A549 (cell line): ENCODE measurements at regions not wholly inside any gene's neighbourhood (a gene's known extent, or its start where the extent isn't known, plus 50 kb on each side); places are given as distances from the start of the nearest gene placed in this dataset.

Experiments used
- ATAC-seq, 2 experiments: fragments of 200-7000 bp in 1 of 2; fragments of >200 bp in 1 of 2; cut with Nextera tagmentation in 1 of 2; cut with Tn5 transposase in 1 of 2; 3 replicates each; pipeline versions ENCODE4 v1.8.0 to v1.9.1; 2018 to 2020; ENCODE audit warnings: mild to moderate bottlenecking in 1 of 2, moderate library complexity in 1 of 2
- CTCF ChIA-PET: fragments of 300-600 bp; sonication (Branson Sonifier 250); formaldehyde crosslinking; extraction: SDS; loops from one replicate; lab custom pipeline; 2021; ENCODE audit warnings: antibody characterized with exemption, inconsistent platforms; lab: Yijun Ruan, JAX
- POLR2A ChIA-PET: fragments of 350-600 bp; formaldehyde crosslinking; extraction: SDS; loops from one replicate; lab custom pipeline; 2021; ENCODE audit warnings: antibody characterized with exemption, inconsistent platforms; lab: Yijun Ruan, JAX
- DNase-seq, 2 experiments: peaks; one replicate each; pipeline versions ENCODE4 v3.0.0 to v3.0.0-alpha.2; 2011 to 2016; ENCODE audit warnings: low read depth in 1 of 2, low spot score in 1 of 2
- FAIRE-seq: peaks from 2 replicates; lab custom pipeline; 2011; peaks lifted over from hg19 to GRCh38; lab: Jason Lieb, UNC
- H3K27ac ChIP-seq, 2 experiments: fragments of >200 bp; sonication (Bioruptor Twin); formaldehyde crosslinking; 3 replicates each; pipeline ENCODE4 v1.5.1; 2016 to 2017
- H3K4me1 ChIP-seq: fragments of >200 bp; sonication (Bioruptor Twin); formaldehyde crosslinking; 3 replicates; pipeline ENCODE4 v1.6.1; 2016
- H3K4me2 ChIP-seq: fragments of >200 bp; sonication (Bioruptor Twin); formaldehyde crosslinking; 3 replicates; pipeline ENCODE4 v1.6.1; 2016
- H3K4me3 ChIP-seq: fragments of >200 bp; sonication (Bioruptor Twin); formaldehyde crosslinking; 3 replicates; pipeline ENCODE4 v1.5.1; 2016
- H3K9me3 ChIP-seq: fragments of >200 bp; sonication (Bioruptor Twin); formaldehyde crosslinking; 3 replicates; pipeline ENCODE4 v1.6.1; 2016
- CBX8 ChIP-seq: fragments of 200-600 bp; sonication (generic); IDR thresholded peaks from 2 replicates; pipeline ENCODE4 v1.6.1; 2016
- CEBPB ChIP-seq, 2 experiments: fragments of >200 bp in 1 of 2; sonication (Bioruptor Twin) in 1 of 2; formaldehyde crosslinking in 1 of 2; IDR thresholded peaks; 2 replicates each; pipeline ENCODE4 v1.6.1; 2012 to 2016
- CHD2 ChIP-seq: fragments of 150-350 bp; IDR thresholded peaks from 2 replicates; pipeline ENCODE4 v1.6.1; 2014; ENCODE audit warnings: low read length; ENCODE audit not compliant: partially characterized antibody
- EP300 ChIP-seq, 2 experiments: fragments of >200 bp; sonication (Bioruptor Twin); formaldehyde crosslinking; IDR thresholded peaks; 2 replicates in 1 of 2; 3 replicates in 1 of 2; pipeline ENCODE4 v1.6.1; 2016 to 2017
- FOSL2 ChIP-seq, 2 experiments: fragments of 450-650 bp in 1 of 2; fragments of >200 bp in 1 of 2; sonication (Bioruptor Twin) in 1 of 2; formaldehyde crosslinking; IDR thresholded peaks; 2 replicates each; pipeline versions ENCODE4 v1.5.0 to v1.6.1; 2016 to 2020; ENCODE audit warnings: mild to moderate bottlenecking in 1 of 2, moderate library complexity in 1 of 2
- FOXS1 ChIP-seq: fragments of 250-450 bp; sonication (Bioruptor Pico); IDR thresholded peaks from 2 replicates; pipeline ENCODE4 v1.5.0; 2020; ENCODE audit warnings: mild to moderate bottlenecking, moderate library complexity
- GATA3 ChIP-seq: IDR thresholded peaks from 2 replicates; pipeline ENCODE4 v1.6.1; 2012; ENCODE audit warnings: borderline replicate concordance
- HDAC2 ChIP-seq: fragments of 200-600 bp; sonication (generic); IDR thresholded peaks from 2 replicates; pipeline ENCODE4 v1.6.1; 2016
- HOXA7 ChIP-seq: fragments of 250-450 bp; sonication (Bioruptor Pico); IDR thresholded peaks from 2 replicates; pipeline ENCODE4 v1.5.0; 2020; ENCODE audit warnings: mild to moderate bottlenecking, moderate library complexity
- HOXB13 ChIP-seq: fragments of 250-450 bp; sonication (Bioruptor Pico); IDR thresholded peaks from 2 replicates; pipeline ENCODE4 v1.5.0; 2020; ENCODE audit warnings: low read depth, mild to moderate bottlenecking, moderate library complexity
- JUN ChIP-seq, 2 experiments: fragments of >200 bp; sonication (Bioruptor Twin); formaldehyde crosslinking; IDR thresholded peaks; 2 replicates in 1 of 2; 3 replicates in 1 of 2; pipeline ENCODE4 v1.6.1; 2016 to 2017
- JUNB ChIP-seq: fragments of >200 bp; sonication (Bioruptor Twin); formaldehyde crosslinking; IDR thresholded peaks from 2 replicates; pipeline ENCODE4 v1.6.1; 2016
- KDM1A ChIP-seq: fragments of 200-600 bp; sonication (generic); IDR thresholded peaks from 2 replicates; pipeline ENCODE4 v1.6.1; 2016; ENCODE audit warnings: low read depth, mild to moderate bottlenecking
- MAFK ChIP-seq: fragments of 450-650 bp; IDR thresholded peaks from 2 replicates; pipeline ENCODE4 v1.6.1; 2014; ENCODE audit not compliant: partially characterized antibody
- MAZ ChIP-seq: fragments of 150-350 bp; IDR thresholded peaks from 2 replicates; pipeline ENCODE4 v1.6.1; 2014; ENCODE audit warnings: antibody characterized with exemption, low read depth, low read length, borderline replicate concordance
- NFE2L2 ChIP-seq: fragments of 150-350 bp; conservative IDR thresholded peaks from 2 replicates; pipeline ENCODE4 v1.6.1; 2014; ENCODE audit warnings: low read length
- NPAS2 ChIP-seq: fragments of 250-450 bp; sonication (Bioruptor Pico); IDR thresholded peaks from 2 replicates; pipeline ENCODE4 v1.8.0; 2022; ENCODE audit warnings: mild to moderate bottlenecking, moderate library complexity, borderline replicate concordance
- RAD21 ChIP-seq, 2 experiments: fragments of >200 bp in 1 of 2; sonication (Bioruptor Twin) in 1 of 2; formaldehyde crosslinking in 1 of 2; IDR thresholded peaks in 1 of 2; conservative IDR thresholded peaks in 1 of 2; 2 replicates in 1 of 2; 3 replicates in 1 of 2; pipeline ENCODE4 v1.6.1; 2012 to 2018; ENCODE audit warnings: inconsistent platforms in 1 of 2
- RARB ChIP-seq: fragments of 250-450 bp; sonication (Bioruptor Pico); IDR thresholded peaks from 2 replicates; pipeline ENCODE4 v1.8.0; 2021; ENCODE audit warnings: mild to moderate bottlenecking, moderate library complexity
- RCOR1 ChIP-seq: fragments of 150-350 bp; IDR thresholded peaks from 2 replicates; pipeline ENCODE4 v1.6.1; 2014; ENCODE audit warnings: antibody characterized with exemption, low read length, low read depth
- RFX5 ChIP-seq: fragments of 450-650 bp; IDR thresholded peaks from 2 replicates; pipeline ENCODE4 v1.7.1; 2014; ENCODE audit warnings: antibody characterized with exemption, mild to moderate bottlenecking, moderate library complexity
- SMC3 ChIP-seq: fragments of >200 bp; sonication (Bioruptor Twin); formaldehyde crosslinking; IDR thresholded peaks from 3 replicates; pipeline ENCODE4 v1.6.1; 2018; ENCODE audit warnings: inconsistent platforms
- WGBS: methylation state at CpG from one replicate; pipeline ENCODE4 v1.1.6; 2017; ENCODE audit errors: missing lambda C conversion rate; 5-methylcytosine and 5-hydroxymethylcytosine counted together
- TF ChIP-seq, protein P1 (sequence below): IDR thresholded peaks from 2 replicates; pipeline ENCODE4 v1.6.1; 2012
- TF ChIP-seq, protein P2 (sequence below): fragments of >200 bp; sonication (Bioruptor Twin); formaldehyde crosslinking; IDR thresholded peaks from 2 replicates; pipeline ENCODE4 v1.6.1; 2016
- TF ChIP-seq, protein P3 (sequence below): fragments of 250-450 bp; sonication (Bioruptor Pico); IDR thresholded peaks from 2 replicates; pipeline ENCODE4 v1.5.0; 2021; ENCODE audit warnings: mild to moderate bottlenecking, moderate library complexity, borderline replicate concordance
- TF ChIP-seq, protein P4 (sequence below): fragments of 450-650 bp; IDR thresholded peaks from 2 replicates; pipeline ENCODE4 v1.6.1; 2014; ENCODE audit warnings: antibody characterized with exemption
- TF ChIP-seq, protein P5 (sequence below): fragments of 200-600 bp; sonication (generic); IDR thresholded peaks from 2 replicates; pipeline ENCODE4 v1.6.1; 2016; ENCODE audit warnings: antibody characterized with exemption, mild to moderate bottlenecking, moderate library complexity

DNA sequence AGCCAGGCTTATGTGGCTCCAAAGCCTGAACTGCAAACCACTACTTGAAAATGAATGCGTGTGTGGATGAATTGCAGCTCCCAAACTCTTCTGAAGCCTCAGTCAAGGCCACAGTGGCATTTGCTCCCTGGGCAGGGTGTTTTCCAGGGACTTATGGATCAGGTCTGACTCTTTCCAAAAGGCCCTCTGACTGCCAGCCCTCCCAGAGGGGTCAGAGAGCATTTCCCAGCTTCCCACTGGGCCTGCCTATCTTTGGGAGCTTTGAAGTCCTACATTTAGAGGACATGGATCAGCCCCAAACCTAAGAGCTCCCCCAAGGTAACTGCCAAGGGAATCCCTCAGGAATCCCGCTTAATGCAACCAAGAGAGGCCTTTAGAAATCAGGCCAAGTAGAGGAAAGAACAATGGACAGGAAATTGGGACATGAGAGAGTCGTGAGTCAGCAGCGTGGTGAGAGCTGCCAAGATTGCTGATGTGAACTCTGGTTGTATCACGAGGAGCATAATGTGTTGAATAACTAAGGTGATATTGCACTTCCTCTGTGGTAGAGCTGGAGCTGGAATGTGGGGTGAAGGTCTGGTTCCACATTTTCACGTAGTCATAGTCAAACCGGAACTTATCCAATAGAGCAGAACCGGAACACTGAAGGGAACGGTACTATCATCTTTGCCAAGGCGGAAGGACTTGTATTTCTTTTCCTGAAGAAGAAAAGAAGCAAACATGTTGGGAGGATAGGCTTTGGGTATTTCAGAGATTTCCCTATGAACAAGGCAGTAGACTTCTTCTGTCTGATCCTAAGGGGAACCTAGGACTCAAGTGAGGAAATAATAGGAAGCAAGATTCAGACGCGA is 99.4 kb upstream of the JUN start:
- peak; percentile 25 to 70; a peak in 2 of 4 replicates for TF ChIP-seq CEBPB (IDR thresholded peaks at IDR 0.05)
- TF ChIP-seq, protein P1, sequence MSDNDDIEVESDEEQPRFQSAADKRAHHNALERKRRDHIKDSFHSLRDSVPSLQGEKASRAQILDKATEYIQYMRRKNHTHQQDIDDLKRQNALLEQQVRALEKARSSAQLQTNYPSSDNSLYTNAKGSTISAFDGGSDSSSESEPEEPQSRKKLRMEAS = peak; percentile 84
- peak; percentile 72 to 79; a peak in 3 of 5 replicates for TF ChIP-seq EP300 (IDR thresholded peaks at IDR 0.05)
- no peak; the same call in 1 of the 2 replicates for TF ChIP-seq FOXS1 (CRISPR knock-in tag)
- TF ChIP-seq GATA3 = peak; percentile 60; the same call in 1 of the 2 replicates
- peak; percentile 44 to 52; a peak in 3 of 5 replicates for TF ChIP-seq JUN (IDR thresholded peaks at IDR 0.05)
- TF ChIP-seq JUNB = peak; percentile 80
- TF ChIP-seq HOXB13 (CRISPR knock-in tag) = peak; percentile 75; the same call in 1 of the 2 replicates
- peak; percentile 32; the same call in 2 of the 3 replicates for TF ChIP-seq SMC3
- TF ChIP-seq, protein P2, sequence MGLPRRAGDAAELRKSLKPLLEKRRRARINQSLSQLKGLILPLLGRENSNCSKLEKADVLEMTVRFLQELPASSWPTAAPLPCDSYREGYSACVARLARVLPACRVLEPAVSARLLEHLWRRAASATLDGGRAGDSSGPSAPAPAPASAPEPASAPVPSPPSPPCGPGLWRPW = 0 out of 2 replicates have a peak, but pooled peaks have one; percentile 26
- TF ChIP-seq, protein P3, sequence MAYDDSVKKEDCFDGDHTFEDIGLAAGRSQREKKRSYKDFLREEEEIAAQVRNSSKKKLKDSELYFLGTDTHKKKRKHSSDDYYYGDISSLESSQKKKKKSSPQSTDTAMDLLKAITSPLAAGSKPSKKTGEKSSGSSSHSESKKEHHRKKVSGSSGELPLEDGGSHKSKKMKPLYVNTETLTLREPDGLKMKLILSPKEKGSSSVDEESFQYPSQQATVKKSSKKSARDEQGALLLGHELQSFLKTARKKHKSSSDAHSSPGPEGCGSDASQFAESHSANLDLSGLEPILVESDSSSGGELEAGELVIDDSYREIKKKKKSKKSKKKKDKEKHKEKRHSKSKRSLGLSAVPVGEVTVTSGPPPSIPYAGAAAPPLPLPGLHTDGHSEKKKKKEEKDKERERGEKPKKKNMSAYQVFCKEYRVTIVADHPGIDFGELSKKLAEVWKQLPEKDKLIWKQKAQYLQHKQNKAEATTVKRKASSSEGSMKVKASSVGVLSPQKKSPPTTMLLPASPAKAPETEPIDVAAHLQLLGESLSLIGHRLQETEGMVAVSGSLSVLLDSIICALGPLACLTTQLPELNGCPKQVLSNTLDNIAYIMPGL (CRISPR knock-in tag) = no peak
- TF ChIP-seq RAD21 (conservative IDR thresholded peaks at IDR 0.05 in 1 of 2, IDR thresholded peaks at IDR 0.05 in 1 of 2) = peak in 1 of 2 experiments; percentile 37; a peak in 2 of 5 replicates
- TF ChIP-seq MAFK = peak; percentile 83
- peak; percentile 71 for TF ChIP-seq FOSL2 (IDR thresholded peaks at IDR 0.05)
- peak; percentile 82 for TF ChIP-seq FOSL2 (CRISPR knock-in tag; IDR thresholded peaks at IDR 0.05)
- no peak for TF ChIP-seq RCOR1
- no peak for TF ChIP-seq KDM1A
- TF ChIP-seq, protein P4, sequence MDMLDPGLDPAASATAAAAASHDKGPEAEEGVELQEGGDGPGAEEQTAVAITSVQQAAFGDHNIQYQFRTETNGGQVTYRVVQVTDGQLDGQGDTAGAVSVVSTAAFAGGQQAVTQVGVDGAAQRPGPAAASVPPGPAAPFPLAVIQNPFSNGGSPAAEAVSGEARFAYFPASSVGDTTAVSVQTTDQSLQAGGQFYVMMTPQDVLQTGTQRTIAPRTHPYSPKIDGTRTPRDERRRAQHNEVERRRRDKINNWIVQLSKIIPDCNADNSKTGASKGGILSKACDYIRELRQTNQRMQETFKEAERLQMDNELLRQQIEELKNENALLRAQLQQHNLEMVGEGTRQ = 0 out of 2 replicates have a peak, but pooled peaks have one; percentile 11
- TF ChIP-seq, all 56 proteins: peak for 13
- Histone ChIP-seq H3K4me2 (peak overlapping the region; percentile 46), H3K27ac (peak overlapping the region; percentile 81 to 91), H3K9me3 (no peaks in the 10 kb centered on the region), H3K4me3 (no peak overlapping the region), H3K4me1 (peaks cover 52% of the 10 kb centered on the region)
- CTCF ChIA-PET = interaction anchor here (1.0 kb wide), 1 partner anchor 9 kb away, joined by 3 read pairs; no protein-coding TSS in a partner anchor
- DNase-seq (peak; percentile 41 to 86), ATAC-seq (peak; percentile 68 to 73; a peak in 5 of 6 replicates), FAIRE-seq (no peak)
- POLR2A ChIA-PET = interaction anchor here (0.6 to 2.1 kb wide), 6 partner anchors 20 to 795 kb away, joined by 3 to 11 read pairs (median 6); partner anchors contain the start of gene JUN
- 44% methylated on average over 12 of the region's 12 CpGs for WGBS

DNA sequence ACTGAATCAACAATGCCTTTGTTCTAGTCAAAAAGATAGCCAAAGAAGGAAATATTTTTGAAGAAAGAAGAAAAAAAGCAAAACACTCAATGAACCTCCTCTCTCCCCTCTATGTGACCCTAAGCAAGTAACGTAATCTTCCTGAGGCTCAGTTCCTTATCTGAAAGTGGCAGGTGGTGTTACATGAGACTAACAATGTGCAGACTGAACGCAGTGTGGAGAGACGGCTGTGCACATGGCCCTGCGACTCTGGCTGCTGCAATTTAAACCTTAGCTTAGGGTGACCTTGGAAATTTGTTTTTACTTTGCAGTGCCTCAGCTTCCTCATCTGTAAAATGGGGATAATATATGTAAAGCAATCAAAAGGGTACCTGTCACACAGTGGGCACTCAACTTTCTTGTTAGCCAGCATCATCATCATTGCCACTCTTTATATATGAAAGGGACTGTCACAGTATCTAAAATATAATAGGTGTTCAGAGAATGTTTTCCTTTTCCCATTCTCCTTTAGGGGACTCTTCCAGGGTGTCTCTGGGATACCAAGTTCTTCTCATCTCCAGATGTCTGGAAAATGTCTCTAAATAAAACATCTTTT is 100.1 kb upstream of the JUN start:
- FAIRE-seq = no peak
- peaks cover 52% of the 10 kb centered on the region for H3K4me1 ChIP-seq
- no peak for DNase-seq
- no peak for ATAC-seq
- no peaks in the 10 kb centered on the region for H3K9me3 ChIP-seq
- ChIA-PET POLR2A (interaction anchor here (1.2 to 2.1 kb wide), 3 partner anchors 19 to 100 kb away, joined by 5 to 11 read pairs (median 7); partner anchors contain the start of gene JUN), CTCF (no interaction called here)
- H3K4me3 ChIP-seq = no peak overlapping the region
- WGBS = 91% methylated on average over 4 of the region's 4 CpGs
- H3K27ac ChIP-seq = peak overlapping the region; percentile 81 to 91
- peak overlapping the region; percentile 46; the same call in 2 of the 3 replicates for H3K4me2 ChIP-seq
- TF ChIP-seq RARB = no peak
- no peak for TF ChIP-seq SMC3
- no peak for TF ChIP-seq GATA3
- TF ChIP-seq NPAS2 (CRISPR knock-in tag) = no peak
- TF ChIP-seq CHD2 = no peak
- TF ChIP-seq RFX5 = no peak
- no peak for TF ChIP-seq MAZ
- TF ChIP-seq HOXA7 (CRISPR knock-in tag) = no peak
- TF ChIP-seq HDAC2 = no peak
- TF ChIP-seq, protein P5, sequence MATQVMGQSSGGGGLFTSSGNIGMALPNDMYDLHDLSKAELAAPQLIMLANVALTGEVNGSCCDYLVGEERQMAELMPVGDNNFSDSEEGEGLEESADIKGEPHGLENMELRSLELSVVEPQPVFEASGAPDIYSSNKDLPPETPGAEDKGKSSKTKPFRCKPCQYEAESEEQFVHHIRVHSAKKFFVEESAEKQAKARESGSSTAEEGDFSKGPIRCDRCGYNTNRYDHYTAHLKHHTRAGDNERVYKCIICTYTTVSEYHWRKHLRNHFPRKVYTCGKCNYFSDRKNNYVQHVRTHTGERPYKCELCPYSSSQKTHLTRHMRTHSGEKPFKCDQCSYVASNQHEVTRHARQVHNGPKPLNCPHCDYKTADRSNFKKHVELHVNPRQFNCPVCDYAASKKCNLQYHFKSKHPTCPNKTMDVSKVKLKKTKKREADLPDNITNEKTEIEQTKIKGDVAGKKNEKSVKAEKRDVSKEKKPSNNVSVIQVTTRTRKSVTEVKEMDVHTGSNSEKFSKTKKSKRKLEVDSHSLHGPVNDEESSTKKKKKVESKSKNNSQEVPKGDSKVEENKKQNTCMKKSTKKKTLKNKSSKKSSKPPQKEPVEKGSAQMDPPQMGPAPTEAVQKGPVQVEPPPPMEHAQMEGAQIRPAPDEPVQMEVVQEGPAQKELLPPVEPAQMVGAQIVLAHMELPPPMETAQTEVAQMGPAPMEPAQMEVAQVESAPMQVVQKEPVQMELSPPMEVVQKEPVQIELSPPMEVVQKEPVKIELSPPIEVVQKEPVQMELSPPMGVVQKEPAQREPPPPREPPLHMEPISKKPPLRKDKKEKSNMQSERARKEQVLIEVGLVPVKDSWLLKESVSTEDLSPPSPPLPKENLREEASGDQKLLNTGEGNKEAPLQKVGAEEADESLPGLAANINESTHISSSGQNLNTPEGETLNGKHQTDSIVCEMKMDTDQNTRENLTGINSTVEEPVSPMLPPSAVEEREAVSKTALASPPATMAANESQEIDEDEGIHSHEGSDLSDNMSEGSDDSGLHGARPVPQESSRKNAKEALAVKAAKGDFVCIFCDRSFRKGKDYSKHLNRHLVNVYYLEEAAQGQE = no peak
- no peak for TF ChIP-seq RCOR1
- TF ChIP-seq NFE2L2 = no peak
- no peak for TF ChIP-seq CBX8
- TF ChIP-seq, protein P4 = no peak
